ENCODE measurements at regions not wholly inside any gene's neighbourhood (a gene's known extent, or its start where the extent isn't known, plus 50 kb on each side); places are given as distances from the start of the nearest gene placed in this dataset.
"Not testable (repeated sequence)": the region's sequence is repeated elsewhere in the genome, so short reads cannot be mapped to it uniquely, and the experiment has no call there.

GRCh38 chr10:29214551-29214950 lies 74.3 kb upstream of the LYZL1 start:
- POLR2A ChIA-PET, result no interaction called here
- peaks cover 5% of the 10 kb centered on the region for H3K9me3 Mint-ChIP-seq (ENCODE audit: low read depth)
- ATAC-seq (no peak), DNase-seq (no peak)
- peaks cover 4% of the 10 kb centered on the region for H3K27me3 Mint-ChIP-seq
- no peak overlapping the region for H3K4me3 Mint-ChIP-seq
- intact Hi-C loops (cut with DNase I, micrococcal nuclease), result no loop called here
- H3K36me3 Mint-ChIP-seq (ENCODE audit: low read depth), result peaks cover 2% of the 10 kb centered on the region
- no peak overlapping the region for H3K27ac Mint-ChIP-seq
- CTCF ChIA-PET, result no interaction called here
- H3K4me1 Mint-ChIP-seq, result no peaks in the 10 kb centered on the region

DNA sequence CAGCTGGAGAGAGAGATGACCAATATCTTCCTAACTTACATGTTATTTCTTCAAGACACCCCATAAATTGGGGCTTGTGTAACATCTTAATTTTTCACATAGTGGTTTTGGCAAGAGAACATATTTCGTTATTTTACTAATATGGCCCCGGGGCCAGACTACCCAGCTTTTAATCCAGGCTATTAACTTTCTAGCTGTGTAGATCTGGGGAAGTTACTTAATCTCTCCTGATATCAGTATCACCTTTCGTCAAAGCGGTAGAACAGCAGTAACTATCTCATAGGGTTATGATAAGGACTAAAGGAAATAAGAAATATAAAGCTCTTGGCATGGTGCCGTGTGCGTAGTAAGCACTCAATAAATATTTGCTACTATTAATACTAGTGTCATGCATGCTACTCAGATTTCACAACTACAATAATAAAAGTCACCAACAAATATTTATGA lies 71.6 kb upstream of the LYZL1 start:
- no peaks in the 10 kb centered on the region for H3K36me3 Mint-ChIP-seq (ENCODE audit: low read depth)
- H3K4me1 Mint-ChIP-seq, result no peaks in the 10 kb centered on the region
- no peak overlapping the region for H3K4me3 Mint-ChIP-seq
- DNase-seq (no peak), ATAC-seq (no peak)
- ChIA-PET POLR2A (no interaction called here), CTCF (no interaction called here)
- H3K9me3 Mint-ChIP-seq (ENCODE audit: low read depth), result no peaks in the 10 kb centered on the region
- H3K27me3 Mint-ChIP-seq, result peaks cover 9% of the 10 kb centered on the region
- H3K27ac Mint-ChIP-seq, result no peak overlapping the region
- intact Hi-C loops (cut with DNase I, micrococcal nuclease), result no loop called here

DNA sequence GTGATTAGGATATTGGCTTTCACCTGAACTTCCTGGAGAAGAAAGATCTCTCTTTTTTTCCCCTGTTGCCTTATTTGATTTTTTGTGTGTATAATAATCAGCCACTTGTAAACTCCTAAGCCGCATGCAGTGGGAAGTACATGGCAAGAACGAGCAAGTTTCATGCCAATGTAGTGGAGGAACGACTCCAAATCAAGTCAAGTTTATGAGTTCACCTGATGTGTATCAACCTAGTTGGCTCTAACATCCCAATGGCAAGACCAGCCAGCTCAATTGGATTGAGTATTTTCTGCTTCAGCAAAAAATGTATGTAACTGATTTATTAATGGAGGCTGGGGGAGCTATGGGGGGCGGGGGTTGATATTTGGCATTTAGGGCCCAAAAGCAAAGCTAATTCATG lies 65.5 kb upstream of the LYZL1 start:
- Mint-ChIP-seq H3K27ac (no peak overlapping the region), H3K4me1 (no peaks in the 10 kb centered on the region), H3K36me3 (ENCODE audit: low read depth) (no peaks in the 10 kb centered on the region), H3K27me3 (peaks cover 10% of the 10 kb centered on the region), H3K9me3 (ENCODE audit: low read depth) (no peaks in the 10 kb centered on the region), H3K4me3 (no peak overlapping the region)
- CTCF ChIA-PET, result interaction anchor here (1.2 kb wide), 1 partner anchor 23 kb away, joined by 3 read pairs; no protein-coding TSS in a partner anchor
- POLR2A ChIA-PET, result no interaction called here
- ATAC-seq (no peak), DNase-seq (no peak)
- intact Hi-C loops (cut with DNase I, micrococcal nuclease), result no loop called here

GRCh38 chr10:29224631-29225030 lies 64.2 kb upstream of the LYZL1 start:
- ATAC-seq (no peak), DNase-seq (no peak)
- peaks cover 15% of the 10 kb centered on the region for H3K27me3 Mint-ChIP-seq
- CTCF ChIA-PET, result interaction anchor here (0.8 kb wide), 1 partner anchor 11 kb away, joined by 3 read pairs; no protein-coding TSS in a partner anchor
- POLR2A ChIA-PET, result no interaction called here
- H3K36me3 Mint-ChIP-seq (ENCODE audit: low read depth), result no peaks in the 10 kb centered on the region
- H3K4me1 Mint-ChIP-seq, result no peaks in the 10 kb centered on the region
- intact Hi-C loops (cut with DNase I, micrococcal nuclease), result no loop called here
- no peak overlapping the region for H3K4me3 Mint-ChIP-seq
- no peaks in the 10 kb centered on the region for H3K9me3 Mint-ChIP-seq (ENCODE audit: low read depth)
- H3K27ac Mint-ChIP-seq, result no peak overlapping the region

DNA sequence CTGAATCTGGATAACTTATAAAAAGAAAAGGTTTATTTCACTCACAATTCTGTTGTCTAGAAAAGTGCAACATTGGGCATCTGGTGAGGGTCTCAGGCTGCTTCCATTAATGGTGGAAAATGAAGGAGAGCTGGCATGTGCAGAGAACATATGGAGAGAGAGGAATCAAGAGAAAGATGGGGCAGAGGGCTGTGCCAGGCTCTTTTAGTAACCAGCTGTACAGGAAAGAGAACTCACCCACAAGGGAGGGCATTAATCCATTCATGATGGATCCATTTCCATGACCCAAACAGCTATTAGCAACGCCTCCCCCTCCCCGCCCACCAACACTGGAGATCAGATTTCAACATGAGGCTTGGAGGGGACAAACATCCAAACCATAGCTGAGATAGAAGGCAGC lies 61.7 kb upstream of the LYZL1 start:
- Mint-ChIP-seq H3K4me3 (no peak overlapping the region), H3K36me3 (ENCODE audit: low read depth) (no peaks in the 10 kb centered on the region), H3K27me3 (peaks cover 10% of the 10 kb centered on the region), H3K4me1 (no peaks in the 10 kb centered on the region), H3K9me3 (ENCODE audit: low read depth) (no peaks in the 10 kb centered on the region), H3K27ac (no peak overlapping the region)
- no peak for DNase-seq
- intact Hi-C loops (cut with DNase I, micrococcal nuclease), result no loop called here
- POLR2A ChIA-PET, result no interaction called here
- CTCF ChIA-PET, result no interaction called here
- ATAC-seq, result no peak

DNA sequence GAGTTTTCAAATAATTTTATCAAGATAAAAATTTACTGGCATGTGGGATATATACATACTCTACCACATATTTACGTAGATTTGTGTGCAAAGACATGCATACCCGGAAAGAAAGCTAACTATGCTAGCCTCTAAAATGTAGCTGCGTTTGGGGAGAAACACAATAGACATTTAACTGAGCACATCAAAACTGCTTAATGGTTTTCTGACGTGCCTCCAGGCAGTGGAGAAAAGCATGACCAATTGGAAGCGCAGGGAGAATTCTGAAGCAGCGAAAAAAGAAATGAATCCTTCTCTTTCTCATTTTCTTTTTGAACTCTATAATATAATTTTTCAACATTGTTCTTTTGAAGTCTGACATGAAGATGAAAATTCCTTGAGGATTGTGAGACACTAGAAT lies 60.3 kb upstream of the LYZL1 start:
- Mint-ChIP-seq H3K27me3 (peaks cover 8% of the 10 kb centered on the region), H3K36me3 (ENCODE audit: low read depth) (no peaks in the 10 kb centered on the region), H3K27ac (no peak overlapping the region), H3K9me3 (ENCODE audit: low read depth) (no peaks in the 10 kb centered on the region), H3K4me3 (no peak overlapping the region), H3K4me1 (no peaks in the 10 kb centered on the region)
- CTCF ChIA-PET, result interaction anchor here (0.7 kb wide), 1 partner anchor 15 kb away, joined by 4 read pairs; no protein-coding TSS in a partner anchor
- no peak for ATAC-seq
- intact Hi-C loops (cut with DNase I, micrococcal nuclease), result no loop called here
- DNase-seq, result no peak
- POLR2A ChIA-PET, result no interaction called here

GRCh38 chr10:29229258-29229705 lies 59.6 kb upstream of the LYZL1 start:
- intact Hi-C loops (cut with DNase I, micrococcal nuclease), result no loop called here
- H3K36me3 Mint-ChIP-seq (ENCODE audit: low read depth), result no peaks in the 10 kb centered on the region
- peaks cover 6% of the 10 kb centered on the region for H3K27me3 Mint-ChIP-seq
- no peak for ATAC-seq
- no peaks in the 10 kb centered on the region for H3K9me3 Mint-ChIP-seq (ENCODE audit: low read depth)
- no peaks in the 10 kb centered on the region for H3K4me1 Mint-ChIP-seq
- ChIA-PET POLR2A (no interaction called here), CTCF (no interaction called here)
- H3K4me3 Mint-ChIP-seq, result no peak overlapping the region
- DNase-seq, result no peak
- no peak overlapping the region for H3K27ac Mint-ChIP-seq

- not testable (repeated sequence) for H3K27ac Mint-ChIP-seq
Measured at GRCh38 chr10:29236910-29237309, 52.0 kb upstream of the LYZL1 start.

GRCh38 chr10:29237786-29238185 lies 51.1 kb upstream of the LYZL1 start:
- DNase-seq (no peak), ATAC-seq (no peak)
- ChIA-PET CTCF (interaction anchor here (0.7 kb wide), 1 partner anchor 25 kb away, joined by 3 read pairs; no protein-coding TSS in a partner anchor), POLR2A (no interaction called here)
- Mint-ChIP-seq H3K36me3 (ENCODE audit: low read depth) (no peaks in the 10 kb centered on the region), H3K4me3 (no peak overlapping the region), H3K27me3 (peaks cover 3% of the 10 kb centered on the region), H3K4me1 (no peaks in the 10 kb centered on the region), H3K9me3 (ENCODE audit: low read depth) (no peaks in the 10 kb centered on the region), H3K27ac (no peak overlapping the region)
- intact Hi-C loops (cut with DNase I, micrococcal nuclease), result no loop called here

More at GRCh38 chr10:29236910-29237309, 52.0 kb upstream of the LYZL1 start:
- DNase-seq; CTCF ChIA-PET; H3K9me3 Mint-ChIP-seq (ENCODE audit: low read depth); H3K27me3 Mint-ChIP-seq; intact Hi-C loops (cut with DNase I, micrococcal nuclease); ATAC-seq; H3K36me3 Mint-ChIP-seq (ENCODE audit: low read depth); POLR2A ChIA-PET; H3K4me1 Mint-ChIP-seq; H3K4me3 Mint-ChIP-seq: not testable (repeated sequence)

DNA sequence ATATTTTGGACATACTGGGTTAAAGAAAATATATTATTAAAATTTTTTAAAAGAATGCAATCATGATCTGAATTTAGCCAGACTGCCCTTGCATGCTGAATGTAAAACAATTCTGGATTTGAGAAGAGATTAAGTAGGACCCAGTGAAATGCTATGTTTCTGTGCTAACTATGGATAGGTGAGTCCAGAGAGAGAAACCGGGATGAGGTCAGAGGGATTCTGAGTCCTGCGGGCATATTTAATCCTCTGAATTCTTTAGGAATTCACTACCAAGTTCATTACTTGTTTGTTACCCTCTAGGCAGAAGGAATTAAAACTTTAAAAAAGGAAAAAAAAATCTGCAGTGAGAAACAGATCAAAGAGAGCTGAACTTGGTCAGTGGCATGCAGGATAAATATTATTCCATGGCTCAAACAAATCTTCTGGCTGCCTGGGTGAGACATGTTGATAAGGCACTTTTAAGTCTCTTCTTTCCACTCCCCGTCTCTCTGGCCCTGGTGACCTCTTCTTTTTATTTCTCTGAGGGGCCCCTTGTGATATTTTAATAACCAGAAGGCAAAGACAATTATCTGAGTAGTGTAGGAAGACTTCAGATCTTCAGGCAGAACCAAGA lies 50.2 kb upstream of the LYZL1 start:
- H3K4me1 Mint-ChIP-seq, result no peaks in the 10 kb centered on the region
- H3K27me3 Mint-ChIP-seq, result peaks cover 3% of the 10 kb centered on the region
- H3K4me3 Mint-ChIP-seq, result no peak overlapping the region
- no peaks in the 10 kb centered on the region for H3K9me3 Mint-ChIP-seq (ENCODE audit: low read depth)
- no peak overlapping the region for H3K27ac Mint-ChIP-seq
- CTCF ChIA-PET, result no interaction called here
- H3K36me3 Mint-ChIP-seq (ENCODE audit: low read depth), result no peaks in the 10 kb centered on the region
- intact Hi-C loops (cut with DNase I, micrococcal nuclease), result no loop called here
- DNase-seq (no peak), ATAC-seq (no peak)
- POLR2A ChIA-PET, result no interaction called here
